ENCODE measurements at regions not wholly inside any gene's neighbourhood (a gene's known extent, or its start where the extent isn't known, plus 50 kb on each side); places are given as distances from the start of the nearest gene placed in this dataset.

DNA sequence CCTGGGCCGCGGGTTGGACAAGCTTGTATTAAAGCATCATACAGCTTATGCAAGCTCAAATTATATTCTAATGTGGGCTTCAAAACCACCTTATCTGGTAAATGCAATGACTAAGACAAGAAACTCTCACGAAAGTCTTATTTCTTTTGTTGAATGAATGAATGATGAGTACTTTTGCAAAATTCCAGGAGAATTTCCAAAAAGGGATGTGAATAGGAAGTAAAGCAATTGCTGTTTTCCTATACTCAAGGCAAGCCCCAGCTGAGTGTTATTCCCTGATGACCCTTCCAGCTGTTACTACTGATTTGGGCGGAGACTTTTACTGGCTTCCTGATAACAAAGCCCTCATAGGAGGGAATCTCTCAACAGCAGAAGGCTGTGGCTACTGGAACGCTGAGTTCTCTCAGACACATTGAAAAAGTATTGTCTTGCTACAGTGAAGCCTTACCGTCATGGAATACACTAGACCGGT lies 162.8 kb downstream of the SREK1 start:
- peak in 2 of 4 donors; percentile 45 to 62 for ATAC-seq
- peaks cover 0 to 5% (median 0%) of the 10 kb centered on the region in 3 donors for H3K27me3 ChIP-seq (ENCODE audit: insufficient read depth in 3 of 3, low read length in 2 of 3)
- intact Hi-C loops (cut with DNase I) = loop anchor here (5.0 kb wide), 2 partner anchors 450 to 900 kb away; no protein-coding TSS in a partner anchor
- H3K4me3 ChIP-seq = no peak overlapping the region
- 37 to 41% (median 37%) methylated on average over 7 of the region's 7 CpGs for WGBS, 3 donors
- TF ChIP-seq, protein P1, sequence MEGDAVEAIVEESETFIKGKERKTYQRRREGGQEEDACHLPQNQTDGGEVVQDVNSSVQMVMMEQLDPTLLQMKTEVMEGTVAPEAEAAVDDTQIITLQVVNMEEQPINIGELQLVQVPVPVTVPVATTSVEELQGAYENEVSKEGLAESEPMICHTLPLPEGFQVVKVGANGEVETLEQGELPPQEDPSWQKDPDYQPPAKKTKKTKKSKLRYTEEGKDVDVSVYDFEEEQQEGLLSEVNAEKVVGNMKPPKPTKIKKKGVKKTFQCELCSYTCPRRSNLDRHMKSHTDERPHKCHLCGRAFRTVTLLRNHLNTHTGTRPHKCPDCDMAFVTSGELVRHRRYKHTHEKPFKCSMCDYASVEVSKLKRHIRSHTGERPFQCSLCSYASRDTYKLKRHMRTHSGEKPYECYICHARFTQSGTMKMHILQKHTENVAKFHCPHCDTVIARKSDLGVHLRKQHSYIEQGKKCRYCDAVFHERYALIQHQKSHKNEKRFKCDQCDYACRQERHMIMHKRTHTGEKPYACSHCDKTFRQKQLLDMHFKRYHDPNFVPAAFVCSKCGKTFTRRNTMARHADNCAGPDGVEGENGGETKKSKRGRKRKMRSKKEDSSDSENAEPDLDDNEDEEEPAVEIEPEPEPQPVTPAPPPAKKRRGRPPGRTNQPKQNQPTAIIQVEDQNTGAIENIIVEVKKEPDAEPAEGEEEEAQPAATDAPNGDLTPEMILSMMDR (IDR thresholded peaks at IDR 0.05) = no peak
- no peaks in the 10 kb centered on the region for H3K36me3 ChIP-seq (ENCODE audit: insufficient read depth in 1 of 2, low read depth in 1 of 2)
- no peak for DNase-seq
- no peaks in the 10 kb centered on the region for H3K4me1 ChIP-seq
- H3K9me3 ChIP-seq = no peaks in the 10 kb centered on the region
- H3K27ac ChIP-seq = no peak overlapping the region

DNA sequence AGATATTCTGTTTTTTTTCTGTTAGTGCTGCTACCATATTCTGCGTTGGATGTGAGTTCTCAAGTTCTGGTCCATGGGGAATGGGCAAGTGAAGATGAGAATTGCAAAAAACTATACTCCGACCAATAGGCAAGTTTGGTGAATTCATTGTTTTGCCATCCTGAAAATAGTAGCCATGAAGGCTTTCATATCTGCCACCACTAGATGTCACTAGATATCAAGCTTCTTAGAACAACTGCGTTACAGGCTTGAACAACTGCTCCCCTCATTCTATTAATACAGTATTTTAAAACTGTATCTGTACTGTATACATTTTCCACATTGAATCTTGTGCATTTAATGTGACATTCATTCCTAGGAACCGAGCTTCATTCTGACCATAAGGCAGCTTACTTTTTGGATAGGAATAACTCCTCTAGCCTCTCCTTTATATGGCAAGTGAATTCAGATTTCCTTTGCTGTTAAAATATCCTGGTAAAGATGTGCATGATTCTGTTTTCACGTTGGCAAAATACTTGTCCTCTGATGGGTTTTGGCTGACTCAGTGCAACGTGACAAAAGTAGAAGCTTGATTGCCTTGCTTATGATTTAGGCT lies 163.6 kb downstream of the SREK1 start:
- intact Hi-C loops (cut with DNase I) = loop anchor here (5.0 kb wide), 2 partner anchors 450 to 900 kb away; no protein-coding TSS in a partner anchor
- TF ChIP-seq, protein P1 (IDR thresholded peaks at IDR 0.05) = peak; percentile 83
- peak; percentile 51 to 90 (median 78) for ATAC-seq
- H3K27ac ChIP-seq = no peak overlapping the region
- no peaks in the 10 kb centered on the region for H3K4me1 ChIP-seq
- H3K27me3 ChIP-seq (ENCODE audit: insufficient read depth in 3 of 3, low read length in 2 of 3) = peaks cover 0 to 5% (median 0%) of the 10 kb centered on the region in 3 donors
- no peak overlapping the region for H3K4me3 ChIP-seq
- no peak for DNase-seq
- WGBS, 3 donors = 5 to 9% (median 6%) methylated on average over 6 of the region's 6 CpGs
- H3K9me3 ChIP-seq = no peaks in the 10 kb centered on the region
- H3K36me3 ChIP-seq (ENCODE audit: insufficient read depth in 1 of 2, low read depth in 1 of 2) = no peaks in the 10 kb centered on the region

DNA sequence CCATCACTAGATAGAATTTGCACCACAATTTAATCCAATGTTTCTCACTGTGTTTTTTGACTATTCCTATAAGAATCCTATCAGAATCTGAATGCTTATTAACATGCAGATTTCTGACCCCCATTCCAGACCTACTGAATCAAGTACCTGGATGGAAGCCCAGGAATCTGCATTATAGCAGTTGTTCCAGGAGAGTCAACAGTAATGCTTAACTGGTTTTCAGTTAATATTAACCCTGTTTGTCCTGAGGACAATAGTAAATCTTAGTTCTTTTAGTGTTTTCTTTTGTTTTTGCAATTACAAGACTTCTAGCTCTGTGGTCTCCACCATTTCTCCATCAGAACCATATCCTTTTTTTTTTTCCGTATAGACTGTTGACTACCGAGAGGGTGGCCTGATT lies 168.2 kb downstream of the SREK1 start:
- intact Hi-C loops (cut with DNase I) = no loop called here
- no peaks in the 10 kb centered on the region for H3K4me1 ChIP-seq
- DNase-seq = no peak
- ATAC-seq = no peak
- 68 to 87% (median 83%) methylated on average over 2 of the region's 2 CpGs for WGBS, 3 donors
- no peak overlapping the region for H3K27ac ChIP-seq
- H3K9me3 ChIP-seq = peaks cover 7% of the 10 kb centered on the region
- no peaks in the 10 kb centered on the region for H3K27me3 ChIP-seq (ENCODE audit: insufficient read depth in 3 of 3, low read length in 2 of 3)
- H3K4me3 ChIP-seq = no peak overlapping the region
- TF ChIP-seq, protein P1 (IDR thresholded peaks at IDR 0.05) = no peak
- no peaks in the 10 kb centered on the region for H3K36me3 ChIP-seq (ENCODE audit: insufficient read depth in 1 of 2, low read depth in 1 of 2)

DNA sequence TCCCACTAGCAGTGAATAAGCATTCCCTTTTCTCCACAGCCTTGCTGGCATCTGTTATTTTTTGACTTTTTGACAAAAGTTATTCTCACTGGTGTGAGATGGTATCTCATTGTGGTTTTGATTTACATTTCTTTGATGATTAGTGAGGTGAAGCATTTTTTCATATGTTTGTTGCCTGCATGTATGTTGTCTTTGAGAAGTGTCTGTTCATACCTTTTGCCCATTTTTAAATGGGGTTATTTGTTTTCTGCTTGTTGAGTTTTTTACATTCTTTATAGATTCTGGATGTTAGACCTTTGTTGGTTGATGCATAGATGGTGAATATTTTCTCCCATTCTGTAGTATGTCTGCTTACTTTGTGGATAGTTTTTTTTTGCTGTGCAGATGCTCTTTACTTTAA lies 171.7 kb downstream of the SREK1 start:
- H3K27ac ChIP-seq = no peak overlapping the region
- no peak overlapping the region for H3K4me3 ChIP-seq
- intact Hi-C loops (cut with DNase I) = no loop called here
- no peaks in the 10 kb centered on the region for H3K4me1 ChIP-seq
- no peak for ATAC-seq
- H3K36me3 ChIP-seq (ENCODE audit: insufficient read depth in 1 of 2, low read depth in 1 of 2) = no peaks in the 10 kb centered on the region
- no peak for DNase-seq
- no peaks in the 10 kb centered on the region for H3K27me3 ChIP-seq (ENCODE audit: insufficient read depth in 3 of 3, low read length in 2 of 3)
- TF ChIP-seq, protein P1 (IDR thresholded peaks at IDR 0.05) = no peak
- peaks cover 7% of the 10 kb centered on the region for H3K9me3 ChIP-seq
